Heart left ventricle (tissue), 16 donors: ENCODE measurements at regions not wholly inside any gene's neighbourhood (a gene's known extent, or its start where the extent isn't known, plus 50 kb on each side); places are given as distances from the start of the nearest gene placed in this dataset.

ENCODE experiments used
- ATAC-seq, 4 donors: fragments of 200-7000 bp; cut with Tn5 transposase; one replicate each; pipeline ENCODE4 v1.9.1; 2020 to 2022; ENCODE audit warnings: moderate library complexity in 4 of 4, mild to moderate bottlenecking in 3 of 4, moderate number of reproducible peaks in 1 of 4
- DNase-seq, 5 donors: peaks; one replicate each; pipeline ENCODE4 v3.0.0-alpha.2; 2020
- H3K27ac ChIP-seq, 12 donors: fragments of 200-600 bp; sonication (generic) in 4 of 12; one replicate each; pipeline versions ENCODE4 v1.5.0 to v1.8.0; 2016 to 2022; ENCODE audit warnings: mild to moderate bottlenecking in 2 of 12
- H3K27me3 ChIP-seq, 9 donors: fragments of 200-600 bp; sonication (generic) in 2 of 9; one replicate each; pipeline versions ENCODE4 v1.5.1 to v1.8.0; 2016 to 2022; ENCODE audit warnings: mild to moderate bottlenecking in 3 of 9
- H3K36me3 ChIP-seq, 9 donors: fragments of 200-600 bp; sonication (generic) in 2 of 9; one replicate each; pipeline versions ENCODE4 v1.5.0 to v1.8.0; 2018 to 2022; ENCODE audit warnings: mild to moderate bottlenecking in 2 of 9
- H3K4me1 ChIP-seq, 12 donors: fragments of 200-600 bp; sonication (generic) in 4 of 12; one replicate each; pipeline versions ENCODE4 v1.5.0 to v1.8.0; 2016 to 2022; ENCODE audit warnings: mild to moderate bottlenecking in 3 of 12
- H3K4me3 ChIP-seq, 12 donors: fragments of 200-600 bp; sonication (generic) in 4 of 12; one replicate each; pipeline versions ENCODE4 v1.5.0 to v1.8.0; 2017 to 2022; ENCODE audit warnings: mild to moderate bottlenecking in 9 of 12, moderate library complexity in 4 of 12
- H3K9me3 ChIP-seq, 12 donors: fragments of 200-600 bp; sonication (generic) in 4 of 12; one replicate each; pipeline versions ENCODE4 v1.5.0 to v1.8.0; 2016 to 2022; ENCODE audit warnings: mild to moderate bottlenecking in 1 of 12
- CTCF ChIP-seq, 12 donors: fragments of 200-600 bp; sonication (generic) in 4 of 12; IDR thresholded peaks; one replicate each; pipeline versions ENCODE4 v1.5.0 to v1.8.0; 2018 to 2022; ENCODE audit warnings: antibody characterized with exemption in 12 of 12, mild to moderate bottlenecking in 5 of 12
- POLR2A ChIP-seq, 2 donors: fragments of 450-650 bp; IDR thresholded peaks; one replicate each; pipeline ENCODE4 v1.6.1; 2017; ENCODE audit warnings: antibody characterized with exemption in 2 of 2, mild to moderate bottlenecking in 2 of 2, moderate library complexity in 2 of 2
- WGBS, 4 donors: extraction: QIAGEN DNeasy Blood & Tissue Kit in 2 of 4; methylation state at CpG; one replicate each; pipeline versions ENCODE4 v1.1.5 to v1.1.7; 2013 to 2018; 5-methylcytosine and 5-hydroxymethylcytosine counted together
- intact Hi-C, 10 donors: fragments of 100-400 bp; cut with DNase I; formaldehyde crosslinking; loops; one replicate each; pipeline versions ENCODE4 v1.11.1 to v1.14.2; 2022
- donor health status: ischemic (EF 13 %, LVEDD 7.1; RV severe dilation, severe dysfunction).
- donor health status: healthy with polysubstance abuse.
- donor health status: DM: no; HTN: yes; CAD: no.
- donor health status: DM: no; HTN: no; CAD: no.
- donor health status: ischemic (EF 25% LVEDD 6.9; RV normal size, moderate dysfunction).
- donor health status: ischemic (EF 25% LVEDD 5.7; RV mildly dilated, moderate dysfunction).
- donor health status: healthy.
- donor health status: DM: yes; HTN: yes; CAD: no.
- donor health status: ischemic (EF 35%, LVEDD 5.7; RV mildly dilated, moderate dysfunction).
- donor health status: nonischemic (EF 11% LVEDD 7.7; RV severe dilation, severe dysfunction).
- donor health status: DM: yes; HTN: yes; CAD: no.
- donor health status: PGD.
- donor health status: ischemic (EF 29% LVEDD 5.4; RV normal size, mild dysfunction).
- donor health status: nonischemic (EF 23%, LVEDD 6.1; RV moderate dilation, normal function).

- H3K4me1 ChIP-seq, result no peaks in the 10 kb centered on the region
- H3K27me3 ChIP-seq, result no peaks in the 10 kb centered on the region
- no peak overlapping the region for H3K4me3 ChIP-seq
- WGBS, 4 donors, result 83 to 90% (median 87%) methylated on average over 14 of the region's 14 CpGs
- TF ChIP-seq POLR2A (IDR thresholded peaks at IDR 0.05), result no peak
- TF ChIP-seq CTCF (IDR thresholded peaks at IDR 0.05), result no peak
- no peak overlapping the region for H3K27ac ChIP-seq
- intact Hi-C loops, result no loop called here
- peaks cover 0 to 35% (median 0%) of the 10 kb centered on the region in 12 donors for H3K9me3 ChIP-seq
- DNase-seq (peak in 1 of 5 donors; percentile 42), ATAC-seq (no peak)
- H3K36me3 ChIP-seq, result no peaks in the 10 kb centered on the region
Observed at GRCh38 chr16:35414139-35414538, 1954.7 kb downstream of the TP53TG3F start.

GRCh38 chr16:35414563-35414962 is 1955.2 kb downstream of the TP53TG3F start:
- DNase-seq (no peak), ATAC-seq (no peak)
- no peak overlapping the region for H3K4me3 ChIP-seq
- WGBS, 4 donors, result 77 to 87% (median 78%) methylated on average over 10 to 19 of the region's 19 CpGs
- no peak overlapping the region for H3K27ac ChIP-seq
- H3K36me3 ChIP-seq, result no peaks in the 10 kb centered on the region
- no peaks in the 10 kb centered on the region for H3K4me1 ChIP-seq
- no peaks in the 10 kb centered on the region for H3K27me3 ChIP-seq
- H3K9me3 ChIP-seq, result peaks cover 0 to 33% (median 0%) of the 10 kb centered on the region in 12 donors
- TF ChIP-seq CTCF (IDR thresholded peaks at IDR 0.05) (no peak), POLR2A (IDR thresholded peaks at IDR 0.05) (no peak)
- intact Hi-C loops, result no loop called here

- WGBS, 4 donors, result 40 to 59% (median 52%) methylated on average over 21 to 32 of the region's 32 CpGs
- no peaks in the 10 kb centered on the region for H3K4me1 ChIP-seq
- DNase-seq, result no peak
- H3K4me3 ChIP-seq, result no peak overlapping the region
- H3K36me3 ChIP-seq, result no peaks in the 10 kb centered on the region
- H3K27ac ChIP-seq, result no peak overlapping the region
- no peaks in the 10 kb centered on the region for H3K27me3 ChIP-seq
- H3K9me3 ChIP-seq, result peaks cover 0 to 10% (median 0%) of the 10 kb centered on the region in 12 donors
- TF ChIP-seq POLR2A (IDR thresholded peaks at IDR 0.05), result no peak
- no peak for TF ChIP-seq CTCF (IDR thresholded peaks at IDR 0.05)
- intact Hi-C loops, result no loop called here
- no peak for ATAC-seq
Observed at GRCh38 chr16:35425270-35425669, 1965.9 kb downstream of the TP53TG3F start.

GRCh38 chr16:35431829-35432663 is 1972.6 kb downstream of the TP53TG3F start:
- H3K27ac ChIP-seq, result no peak overlapping the region
- no peak for DNase-seq
- H3K9me3 ChIP-seq, result peaks cover 0 to 1% (median 0%) of the 10 kb centered on the region in 12 donors
- WGBS, 4 donors, result 5 to 13% (median 6%) methylated on average over 4 of the region's 4 CpGs
- H3K4me1 ChIP-seq, result no peaks in the 10 kb centered on the region
- TF ChIP-seq POLR2A (IDR thresholded peaks at IDR 0.05) (no peak), CTCF (IDR thresholded peaks at IDR 0.05) (peak; percentile 25 to 60 (median 44))
- intact Hi-C loops, result no loop called here
- no peaks in the 10 kb centered on the region for H3K27me3 ChIP-seq
- H3K4me3 ChIP-seq, result no peak overlapping the region
- no peaks in the 10 kb centered on the region for H3K36me3 ChIP-seq
- no peak for ATAC-seq
